ENCODE measurements at regions not wholly inside any gene's neighbourhood (a gene's known extent, or its start where the extent isn't known, plus 50 kb on each side); places are given as distances from the start of the nearest gene placed in this dataset.

DNA sequence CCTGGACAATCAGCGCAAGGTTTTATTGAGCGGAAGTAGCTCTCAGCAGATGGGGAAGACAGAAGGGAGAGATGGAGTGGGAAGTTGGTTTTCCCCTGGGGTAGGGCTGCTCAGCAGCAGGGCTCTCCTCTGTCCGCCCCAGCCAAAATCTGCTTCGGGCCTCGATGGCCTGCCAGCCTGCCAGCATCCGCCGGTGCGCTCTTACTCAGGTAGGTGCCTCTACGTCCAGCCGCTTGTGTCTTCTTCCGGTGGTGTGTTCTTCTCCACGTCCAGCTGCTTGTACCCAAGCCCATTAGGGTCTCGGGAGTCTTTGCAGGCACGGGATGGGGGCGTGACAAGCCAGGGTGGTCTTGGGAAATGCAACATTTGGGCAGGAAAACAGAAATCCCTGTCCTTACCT, 1340.0 kb upstream of the MAP3K7 start:
- Histone ChIP-seq H3K4me1 (ENCODE audit: insufficient read depth, low read length) (no peaks in the 10 kb centered on the region), H2BK20ac (ENCODE audit: low read depth, low read length, poor library complexity, severe bottlenecking) (no peak overlapping the region), H4K91ac (ENCODE audit: insufficient read length, low read depth, low read length) (no peak overlapping the region), H3K9me3 (ENCODE audit: control insufficient read depth, low read depth, low read length) (no peaks in the 10 kb centered on the region), H3K14ac (ENCODE audit: insufficient read depth, low read length) (no peak overlapping the region), H2BK15ac (ENCODE audit: low read depth, low read length) (no peak overlapping the region), H4K8ac (replicated peaks; ENCODE audit: insufficient read length, low read depth, low read length) (no peak overlapping the region), H3K23ac (ENCODE audit: insufficient read length, low read depth, low read length) (no peak overlapping the region), H3K4me2 (ENCODE audit: insufficient read depth, insufficient read length, low read length) (no peak overlapping the region), H2BK5ac (ENCODE audit: insufficient read length, low read length) (no peak overlapping the region), H3K18ac (ENCODE audit: insufficient read length, low read depth, low read length) (no peak overlapping the region), H4K20me1 (ENCODE audit: control insufficient read depth, insufficient read depth, insufficient read length) (no peaks in the 10 kb centered on the region), H3K27me3 (ENCODE audit: insufficient read depth, low read length) (no peaks in the 10 kb centered on the region), H3K9ac (ENCODE audit: extremely low read depth, insufficient read length, low read length) (no peak overlapping the region), H3K79me2 (ENCODE audit: insufficient read depth, low read length) (no peaks in the 10 kb centered on the region), H2AFZ (ENCODE audit: low read length) (no peak overlapping the region), H2BK12ac (ENCODE audit: insufficient read length, low read depth, low read length) (no peak overlapping the region), H3K23me2 (ENCODE audit: insufficient read length, low read depth, low read length, poor library complexity, severe bottlenecking) (no peaks in the 10 kb centered on the region), H2BK120ac (ENCODE audit: low read depth, low read length, poor library complexity, severe bottlenecking) (no peak overlapping the region), H3K56ac (ENCODE audit: insufficient read length, low read depth, low read length) (no peak overlapping the region), H3K27ac (ENCODE audit: insufficient read length, low read depth, low read length) (no peak overlapping the region), H3K4ac (ENCODE audit: low read depth, low read length) (no peak overlapping the region), H2AK5ac (ENCODE audit: insufficient read length, low read length) (no peak overlapping the region), H4K5ac (ENCODE audit: insufficient read length, low read depth, low read length) (no peak overlapping the region), H3K79me1 (ENCODE audit: insufficient read depth, low read depth, low read length, poor library complexity, severe bottlenecking) (no peaks in the 10 kb centered on the region), H3T11ph (ENCODE audit: low read length) (no peak overlapping the region)
- Mint-ChIP-seq H3K27ac (no peak overlapping the region), H3K4me1 (no peaks in the 10 kb centered on the region), H3K9me3 (peaks cover 0 to 3% of the 10 kb centered on the region in 2 experiments; a peak in 4 of 5 replicates), H3K27me3 (ENCODE audit: low read depth) (no peaks in the 10 kb centered on the region), H3K36me3 (ENCODE audit: insufficient read depth in 1 of 3, low read depth in 3 of 3) (peaks cover 0 to 7% (median 2%) of the 10 kb centered on the region in 3 experiments; a peak in 2 of 7 replicates), H3K4me3 (no peak overlapping the region)
- DNase-seq, result no peak
- TF ChIP-seq, protein P1, sequence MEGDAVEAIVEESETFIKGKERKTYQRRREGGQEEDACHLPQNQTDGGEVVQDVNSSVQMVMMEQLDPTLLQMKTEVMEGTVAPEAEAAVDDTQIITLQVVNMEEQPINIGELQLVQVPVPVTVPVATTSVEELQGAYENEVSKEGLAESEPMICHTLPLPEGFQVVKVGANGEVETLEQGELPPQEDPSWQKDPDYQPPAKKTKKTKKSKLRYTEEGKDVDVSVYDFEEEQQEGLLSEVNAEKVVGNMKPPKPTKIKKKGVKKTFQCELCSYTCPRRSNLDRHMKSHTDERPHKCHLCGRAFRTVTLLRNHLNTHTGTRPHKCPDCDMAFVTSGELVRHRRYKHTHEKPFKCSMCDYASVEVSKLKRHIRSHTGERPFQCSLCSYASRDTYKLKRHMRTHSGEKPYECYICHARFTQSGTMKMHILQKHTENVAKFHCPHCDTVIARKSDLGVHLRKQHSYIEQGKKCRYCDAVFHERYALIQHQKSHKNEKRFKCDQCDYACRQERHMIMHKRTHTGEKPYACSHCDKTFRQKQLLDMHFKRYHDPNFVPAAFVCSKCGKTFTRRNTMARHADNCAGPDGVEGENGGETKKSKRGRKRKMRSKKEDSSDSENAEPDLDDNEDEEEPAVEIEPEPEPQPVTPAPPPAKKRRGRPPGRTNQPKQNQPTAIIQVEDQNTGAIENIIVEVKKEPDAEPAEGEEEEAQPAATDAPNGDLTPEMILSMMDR (conservative IDR thresholded peaks at IDR 0.05), result no peak
- WGBS (ENCODE audit: extremely low coverage, insufficient read length, low lambda C conversion rate), result no CpG with 5 or more reads among the region's 15 CpGs

All from H9 (cell line).